Panc1 (cell line): ENCODE measurements at regions not wholly inside any gene's neighbourhood (a gene's known extent, or its start where the extent isn't known, plus 50 kb on each side); places are given as distances from the start of the nearest gene placed in this dataset.

ENCODE experiments used
- ATAC-seq: fragments of 200-7000 bp; cut with Tn5 transposase; 2 replicates; pipeline ENCODE4 v1.9.1; 2020; ENCODE audit warnings: mild to moderate bottlenecking, moderate library complexity
- BruUV-seq: library from RNA; stranded (reverse); fragments of 400-500 nt; replicated peaks from 2 replicates; lab custom pipeline; 2021; lab: Mats Ljungman, UMichigan
- CTCF ChIA-PET: fragments of 300-600 bp; sonication (Branson Sonifier 250); formaldehyde crosslinking; loops from one replicate; lab custom pipeline; 2022; ENCODE audit warnings: antibody characterized with exemption; lab: Charles Lee
- POLR2A ChIA-PET: fragments of 300-600 bp; sonication (Branson Sonifier 250); formaldehyde crosslinking; loops from one replicate; lab custom pipeline; 2022; ENCODE audit warnings: antibody characterized with exemption; lab: Charles Lee
- DNase-seq: peaks from one replicate; pipeline ENCODE4 v3.0.0-alpha.2; 2010; ENCODE audit warnings: low read depth, low spot score
- H3K27ac ChIP-seq: 2 replicates; pipeline ENCODE4 v1.5.1; 2011; ENCODE audit warnings: mild to moderate bottlenecking, low read length, inconsistent platforms
- H3K27me3 ChIP-seq: fragments of 200-500 bp; sonication (Bioruptor generic); 2 replicates; pipeline ENCODE4 v1.6.0; 2014; ENCODE audit warnings: low read length, inconsistent platforms; ENCODE audit not compliant: control insufficient read depth, insufficient read depth
- H3K36me3 ChIP-seq: fragments of 200-500 bp; sonication (Bioruptor generic); 2 replicates; pipeline ENCODE4 v1.5.1; 2014; ENCODE audit warnings: inconsistent platforms, mild to moderate bottlenecking, low read length, moderate library complexity; ENCODE audit not compliant: control insufficient read depth, insufficient read depth
- H3K4me1 ChIP-seq: 2 replicates; pipeline ENCODE4 v1.5.1; 2011; ENCODE audit warnings: inconsistent platforms, mild to moderate bottlenecking, low read length, moderate library complexity; ENCODE audit not compliant: control insufficient read depth, insufficient read depth
- H3K4me3 ChIP-seq, 2 experiments: 2 replicates each; pipeline ENCODE4 v1.5.1; 2011 to 2012; ENCODE audit warnings: low read depth in 2 of 2, low read length in 2 of 2, mild to moderate bottlenecking in 2 of 2, inconsistent platforms in 1 of 2, moderate library complexity in 1 of 2
- H3K9me3 ChIP-seq: fragments of 200-500 bp; sonication (Bioruptor generic); 2 replicates; pipeline ENCODE4 v1.5.1; 2014; ENCODE audit warnings: low read depth, mild to moderate bottlenecking, inconsistent platforms, low read length, moderate library complexity; ENCODE audit not compliant: control insufficient read depth, insufficient read depth
- POLR2AphosphoS5 ChIP-seq: IDR thresholded peaks from 2 replicates; pipeline ENCODE4 v1.6.1; 2012; ENCODE audit warnings: mild to moderate bottlenecking, low read depth, low read length, moderate library complexity
- SIN3A ChIP-seq: IDR thresholded peaks from 2 replicates; pipeline ENCODE4 v1.6.1; 2012; ENCODE audit warnings: low read depth, mild to moderate bottlenecking, low read length, moderate library complexity, borderline replicate concordance; ENCODE audit not compliant: insufficient read depth
- TCF7L2 ChIP-seq: IDR thresholded peaks from 2 replicates; pipeline ENCODE4 v1.6.1; 2011; ENCODE audit warnings: mild to moderate bottlenecking, low read depth, low read length, inconsistent platforms
- in situ Hi-C: cut with HindIII; loops from 2 replicates; pipeline ENCODE4 v1.10.0; 2016; ENCODE audit warnings: low sequenced_read_pairs, low pct_unique_long_range_greater_than_20kb
- intact Hi-C: fragments of 100-400 bp; cut with micrococcal nuclease; formaldehyde crosslinking; loops from one replicate; pipeline ENCODE4 v1.10.0; 2022; ENCODE audit not compliant: unreplicated experiment
- TF ChIP-seq, protein P1 (sequence below), 2 experiments: IDR thresholded peaks; 2 replicates each; pipeline ENCODE4 v1.6.1; 2011 to 2012; ENCODE audit warnings: low read depth in 2 of 2, control low read depth in 1 of 2, low read length in 1 of 2, mild to moderate bottlenecking in 1 of 2, moderate library complexity in 1 of 2; ENCODE audit not compliant: insufficient read depth in 1 of 2
- TF ChIP-seq, protein P2 (sequence below): fragments of 450-650 bp; IDR thresholded peaks from 2 replicates; pipeline ENCODE4 v1.5.1; 2017; ENCODE audit warnings: mild to moderate bottlenecking

DNA sequence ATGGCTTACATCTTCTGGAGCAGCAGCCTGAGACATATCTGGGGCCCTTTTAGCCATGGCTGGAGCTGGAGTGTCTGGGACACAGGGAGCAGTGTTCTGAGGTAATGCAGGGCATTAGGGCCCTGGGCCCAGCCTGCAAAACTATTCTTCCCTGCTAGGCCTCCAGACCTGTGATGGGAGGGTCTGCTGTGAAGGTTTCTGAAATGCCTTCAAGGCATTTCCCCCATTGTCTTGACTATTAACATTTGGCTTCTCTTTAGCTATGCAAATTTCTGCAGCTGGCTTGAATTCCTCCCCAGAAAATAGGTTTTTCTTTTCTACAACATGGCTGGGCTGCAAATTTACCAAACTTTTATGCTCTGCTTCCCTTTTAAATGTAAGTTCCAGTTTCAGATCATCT is 61.5 kb downstream of the EDN1 start:
- intact Hi-C loops = no loop called here
- POLR2A ChIA-PET = no interaction called here
- peak overlapping the region; percentile 97; the same call in 1 of the 2 replicates for H3K27ac ChIP-seq

DNA sequence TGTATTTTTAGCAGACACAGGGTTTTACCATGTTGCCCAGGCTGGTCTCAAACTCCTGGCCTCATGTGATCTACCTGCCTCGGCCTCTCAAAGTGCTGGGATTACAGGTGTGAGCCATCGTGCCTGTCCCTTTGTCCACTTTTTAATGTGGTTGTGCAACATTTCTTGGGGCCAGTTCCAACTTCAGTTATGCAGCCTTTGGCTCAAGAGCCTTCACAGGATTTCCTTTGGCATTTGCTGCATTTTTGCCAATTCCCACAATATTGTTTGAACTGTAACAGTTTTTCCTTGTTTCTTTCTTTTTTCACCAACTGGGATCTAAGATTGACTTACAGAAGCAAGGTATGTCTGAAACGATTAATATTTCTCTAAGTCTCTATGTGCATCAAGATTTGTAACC is 63.6 kb downstream of the EDN1 start:
- in situ Hi-C loops = no loop called here
- DNase-seq (no peak), ATAC-seq (no peak)
- Histone ChIP-seq H3K27ac (no peak overlapping the region; the same call in 1 of the 2 replicates), H3K27me3 (no peaks in the 10 kb centered on the region), H3K9me3 (peaks cover 12% of the 10 kb centered on the region; the same call in 1 of the 2 replicates), H3K36me3 (no peaks in the 10 kb centered on the region), H3K4me1 (peaks cover 10% of the 10 kb centered on the region), H3K4me3 (no peak overlapping the region)
- ChIA-PET POLR2A (no interaction called here), CTCF (no interaction called here)
- intact Hi-C loops = no loop called here
- no TSS peak for BruUV-seq
- TF ChIP-seq TCF7L2 (no peak), SIN3A (no peak), POLR2AphosphoS5 (no peak)
- TF ChIP-seq, protein P1, sequence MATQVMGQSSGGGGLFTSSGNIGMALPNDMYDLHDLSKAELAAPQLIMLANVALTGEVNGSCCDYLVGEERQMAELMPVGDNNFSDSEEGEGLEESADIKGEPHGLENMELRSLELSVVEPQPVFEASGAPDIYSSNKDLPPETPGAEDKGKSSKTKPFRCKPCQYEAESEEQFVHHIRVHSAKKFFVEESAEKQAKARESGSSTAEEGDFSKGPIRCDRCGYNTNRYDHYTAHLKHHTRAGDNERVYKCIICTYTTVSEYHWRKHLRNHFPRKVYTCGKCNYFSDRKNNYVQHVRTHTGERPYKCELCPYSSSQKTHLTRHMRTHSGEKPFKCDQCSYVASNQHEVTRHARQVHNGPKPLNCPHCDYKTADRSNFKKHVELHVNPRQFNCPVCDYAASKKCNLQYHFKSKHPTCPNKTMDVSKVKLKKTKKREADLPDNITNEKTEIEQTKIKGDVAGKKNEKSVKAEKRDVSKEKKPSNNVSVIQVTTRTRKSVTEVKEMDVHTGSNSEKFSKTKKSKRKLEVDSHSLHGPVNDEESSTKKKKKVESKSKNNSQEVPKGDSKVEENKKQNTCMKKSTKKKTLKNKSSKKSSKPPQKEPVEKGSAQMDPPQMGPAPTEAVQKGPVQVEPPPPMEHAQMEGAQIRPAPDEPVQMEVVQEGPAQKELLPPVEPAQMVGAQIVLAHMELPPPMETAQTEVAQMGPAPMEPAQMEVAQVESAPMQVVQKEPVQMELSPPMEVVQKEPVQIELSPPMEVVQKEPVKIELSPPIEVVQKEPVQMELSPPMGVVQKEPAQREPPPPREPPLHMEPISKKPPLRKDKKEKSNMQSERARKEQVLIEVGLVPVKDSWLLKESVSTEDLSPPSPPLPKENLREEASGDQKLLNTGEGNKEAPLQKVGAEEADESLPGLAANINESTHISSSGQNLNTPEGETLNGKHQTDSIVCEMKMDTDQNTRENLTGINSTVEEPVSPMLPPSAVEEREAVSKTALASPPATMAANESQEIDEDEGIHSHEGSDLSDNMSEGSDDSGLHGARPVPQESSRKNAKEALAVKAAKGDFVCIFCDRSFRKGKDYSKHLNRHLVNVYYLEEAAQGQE (IDR thresholded peaks at IDR 0.05; ENCODE audit: insufficient read depth in 1 of 2, low read depth in 2 of 2, low read length in 1 of 2) = no peak
- TF ChIP-seq, protein P2, sequence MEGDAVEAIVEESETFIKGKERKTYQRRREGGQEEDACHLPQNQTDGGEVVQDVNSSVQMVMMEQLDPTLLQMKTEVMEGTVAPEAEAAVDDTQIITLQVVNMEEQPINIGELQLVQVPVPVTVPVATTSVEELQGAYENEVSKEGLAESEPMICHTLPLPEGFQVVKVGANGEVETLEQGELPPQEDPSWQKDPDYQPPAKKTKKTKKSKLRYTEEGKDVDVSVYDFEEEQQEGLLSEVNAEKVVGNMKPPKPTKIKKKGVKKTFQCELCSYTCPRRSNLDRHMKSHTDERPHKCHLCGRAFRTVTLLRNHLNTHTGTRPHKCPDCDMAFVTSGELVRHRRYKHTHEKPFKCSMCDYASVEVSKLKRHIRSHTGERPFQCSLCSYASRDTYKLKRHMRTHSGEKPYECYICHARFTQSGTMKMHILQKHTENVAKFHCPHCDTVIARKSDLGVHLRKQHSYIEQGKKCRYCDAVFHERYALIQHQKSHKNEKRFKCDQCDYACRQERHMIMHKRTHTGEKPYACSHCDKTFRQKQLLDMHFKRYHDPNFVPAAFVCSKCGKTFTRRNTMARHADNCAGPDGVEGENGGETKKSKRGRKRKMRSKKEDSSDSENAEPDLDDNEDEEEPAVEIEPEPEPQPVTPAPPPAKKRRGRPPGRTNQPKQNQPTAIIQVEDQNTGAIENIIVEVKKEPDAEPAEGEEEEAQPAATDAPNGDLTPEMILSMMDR = no peak

More for the DNA sequence above, 61.5 kb downstream of the EDN1 start:
- Histone ChIP-seq H3K36me3 (no peaks in the 10 kb centered on the region), H3K4me1 (peaks cover 15% of the 10 kb centered on the region), H3K4me3 (no peak overlapping the region), H3K9me3 (peaks cover 12% of the 10 kb centered on the region; the same call in 1 of the 2 replicates), H3K27me3 (no peaks in the 10 kb centered on the region)
- in situ Hi-C loops = no loop called here
- ATAC-seq (no peak), DNase-seq (no peak)
- TF ChIP-seq, protein P1 (IDR thresholded peaks at IDR 0.05; ENCODE audit: insufficient read depth in 1 of 2, low read depth in 2 of 2, low read length in 1 of 2) = no peak
- no peak for TF ChIP-seq TCF7L2
- TF ChIP-seq, protein P2 = no peak
- no peak for TF ChIP-seq SIN3A
- no peak for TF ChIP-seq POLR2AphosphoS5
- no TSS peak for BruUV-seq
- CTCF ChIA-PET = no interaction called here
